GM12865 (cell line): ENCODE measurements at regions not wholly inside any gene's neighbourhood (a gene's known extent, or its start where the extent isn't known, plus 50 kb on each side); places are given as distances from the start of the nearest gene placed in this dataset.

Experiments used
- DNase-seq: peaks from one replicate; pipeline ENCODE4 v3.0.0; 2010; ENCODE audit warnings: low read depth
- H3K4me3 ChIP-seq: 2 replicates; pipeline ENCODE4 v1.5.1; 2011; ENCODE audit warnings: mild to moderate bottlenecking, low read depth, low read length, control low read depth
- CTCF ChIP-seq: IDR thresholded peaks from 2 replicates; pipeline ENCODE4 v1.5.1; 2011; ENCODE audit warnings: low read length, control low read depth, low read depth, inconsistent platforms; ENCODE audit not compliant: insufficient read depth; ENCODE audit errors: missing control alignments

- no peak for TF ChIP-seq CTCF
- H3K4me3 ChIP-seq, result no peak overlapping the region
- DNase-seq, result no peak
Observed at GRCh38 chr22:27348634-27349033, 452.9 kb downstream of the MN1 start.

GRCh38 chr22:27349456-27349855 lies 452.1 kb downstream of the MN1 start:
- H3K4me3 ChIP-seq, result no peak overlapping the region
- no peak for TF ChIP-seq CTCF
- no peak for DNase-seq

- H3K4me3 ChIP-seq, result no peak overlapping the region
- DNase-seq, result no peak
- TF ChIP-seq CTCF, result no peak
Observed at GRCh38 chr22:27350306-27350705, 451.2 kb downstream of the MN1 start.

- no peak for DNase-seq
- TF ChIP-seq CTCF, result no peak
- no peak overlapping the region for H3K4me3 ChIP-seq
Observed at GRCh38 chr22:27352426-27352825, 449.1 kb downstream of the MN1 start.

- no peak for TF ChIP-seq CTCF
- DNase-seq, result no peak
- H3K4me3 ChIP-seq, result no peak overlapping the region
Observed at GRCh38 chr22:27358096-27358870, 443.3 kb downstream of the MN1 start.

- DNase-seq, result no peak
- H3K4me3 ChIP-seq, result no peak overlapping the region
- TF ChIP-seq CTCF, result no peak
Observed at GRCh38 chr22:27370269-27370668, 431.3 kb downstream of the MN1 start.

GRCh38 chr22:27370987-27371386 lies 430.6 kb downstream of the MN1 start:
- DNase-seq, result no peak
- no peak for TF ChIP-seq CTCF
- no peak overlapping the region for H3K4me3 ChIP-seq
